NCI-H1105 (cell line): ENCODE measurements at regions not wholly inside any gene's neighbourhood (a gene's known extent, or its start where the extent isn't known, plus 50 kb on each side); places are given as distances from the start of the nearest gene placed in this dataset.

ENCODE experiments used
- DNase-seq: peaks from one replicate; lab custom pipeline; 2025; lab: John Stamatoyannopoulos, UW

DNA sequence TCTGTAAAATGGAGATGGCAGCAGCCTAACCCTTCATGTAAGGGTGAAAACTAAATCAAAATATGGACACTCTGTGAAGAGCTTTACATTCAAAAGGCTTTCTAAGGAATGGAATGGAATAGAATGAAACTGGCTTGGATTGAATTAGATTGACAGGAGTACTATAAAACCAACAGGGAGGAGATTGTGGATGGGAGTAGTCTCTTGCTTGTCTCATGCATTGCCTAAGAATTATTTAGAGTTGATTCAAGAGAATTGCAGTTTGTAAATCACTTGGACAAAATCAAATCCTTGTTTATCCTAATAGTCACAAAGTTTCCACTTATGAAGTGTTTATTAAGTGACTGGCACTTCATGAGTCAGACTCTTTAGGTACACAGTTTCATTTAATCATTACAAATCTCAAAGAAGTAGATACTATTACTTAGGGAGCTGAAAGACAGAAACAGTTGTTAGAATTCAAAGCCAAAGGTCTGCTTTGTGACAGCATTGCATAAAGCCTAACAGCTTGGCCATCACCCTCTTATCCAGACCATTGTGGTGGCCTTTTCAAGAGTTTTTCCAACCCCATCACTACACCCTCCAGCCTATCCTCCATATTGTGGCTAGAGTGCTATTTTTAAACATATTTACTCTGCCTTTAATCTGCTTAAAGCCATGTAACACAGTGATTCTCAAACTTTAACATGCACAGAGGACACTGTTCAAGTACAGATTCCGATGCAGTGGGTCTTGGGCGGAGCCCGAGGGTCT, 91.9 kb upstream of the GHITM start:
- DNase-seq: no peak

DNA sequence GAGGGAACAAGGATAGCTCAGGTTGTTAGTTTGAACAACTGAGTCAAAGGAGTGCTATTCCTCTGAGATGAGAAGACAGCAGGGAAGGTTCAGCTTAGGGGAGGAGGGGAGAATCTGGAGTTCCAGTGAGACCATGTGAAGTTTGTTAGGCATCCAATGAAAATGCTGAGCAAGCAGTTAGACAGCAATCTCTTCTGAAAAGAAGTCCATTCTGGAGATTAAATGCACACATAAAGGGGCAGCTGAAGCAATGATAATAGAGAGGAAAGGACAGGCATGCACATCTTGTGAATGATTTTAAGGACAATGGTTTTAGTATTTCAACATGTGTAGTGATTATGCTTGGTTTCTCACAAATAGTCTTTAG, 89.7 kb upstream of the GHITM start:
- DNase-seq: no peak

DNA sequence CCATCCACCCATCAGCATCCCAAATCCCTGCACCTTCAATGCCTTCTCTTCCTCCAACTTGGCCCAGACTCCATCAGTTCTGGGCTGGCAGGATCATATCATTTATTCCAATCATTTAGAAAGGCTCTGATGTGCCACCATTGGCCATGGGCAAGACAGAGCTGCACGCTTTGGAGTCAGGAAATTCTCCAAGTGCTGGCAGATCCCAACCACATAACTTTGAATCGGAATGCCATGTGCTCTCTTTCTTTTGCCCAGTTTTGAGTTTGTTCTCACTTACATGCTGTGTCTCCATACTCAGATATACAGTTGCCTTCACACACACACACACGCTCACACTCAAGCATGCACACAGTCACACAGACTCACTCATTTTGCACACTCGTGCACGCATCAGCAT, 85.7 kb upstream of the GHITM start:
- no peak for DNase-seq

DNA sequence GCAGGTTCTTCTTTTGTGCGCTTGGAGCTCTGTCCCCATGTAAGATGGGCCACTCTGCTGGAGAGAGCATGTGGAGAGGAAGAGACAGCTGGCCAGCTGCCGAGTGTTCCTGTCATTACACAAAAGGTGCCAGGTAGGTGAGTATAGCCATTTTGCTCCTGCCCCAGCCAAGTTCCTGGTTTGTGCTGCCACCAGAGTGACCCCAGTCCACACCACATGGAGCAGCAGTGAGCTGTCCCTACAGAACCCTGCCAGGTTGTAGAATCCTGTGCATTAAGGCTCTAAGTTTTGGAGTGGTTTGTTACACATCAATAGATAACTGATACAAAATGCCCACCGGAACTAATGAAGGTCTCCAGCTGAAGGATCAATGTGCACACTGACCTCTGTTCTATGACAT, 84.6 kb upstream of the GHITM start:
- peak; percentile 18 for DNase-seq

DNA sequence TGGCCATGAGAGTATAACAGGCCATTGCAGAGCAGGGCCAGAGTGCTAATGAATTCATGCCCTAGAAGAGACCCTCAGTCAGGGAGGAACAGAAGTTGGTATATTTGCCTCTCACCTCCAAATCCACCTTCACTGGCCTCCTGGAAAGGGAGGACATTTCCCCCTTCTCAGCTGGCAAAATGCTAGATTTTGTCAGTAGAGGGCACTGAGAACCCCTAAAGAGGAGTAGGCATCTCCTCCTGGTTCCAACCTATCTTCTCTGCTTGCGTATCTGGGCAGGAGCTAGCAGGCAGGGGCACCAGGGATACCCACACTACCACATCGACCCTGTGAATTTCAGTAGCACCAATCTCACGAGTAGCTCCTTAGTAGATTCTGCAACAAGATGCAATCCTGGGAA, 79.8 kb upstream of the GHITM start:
- DNase-seq: no peak

DNA sequence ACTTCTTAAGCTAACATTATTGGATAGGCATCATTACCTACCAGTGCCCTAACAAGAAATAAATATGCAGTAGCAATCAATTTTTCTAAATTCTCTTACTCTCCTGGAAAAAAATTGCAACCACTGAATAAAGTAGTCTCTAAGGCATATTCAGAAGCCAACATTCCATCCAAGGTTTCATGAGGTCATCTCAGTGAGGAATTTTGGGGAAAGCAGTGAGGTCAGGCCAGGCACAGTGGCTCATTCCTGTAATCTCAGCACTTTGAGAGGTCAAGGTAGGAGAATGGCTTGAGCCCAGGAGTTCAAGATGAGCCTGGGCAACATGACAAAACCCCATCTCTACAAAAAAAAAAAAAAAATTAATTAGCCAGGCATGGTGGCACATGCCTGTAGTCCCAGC, 75.9 kb upstream of the GHITM start:
- no peak for DNase-seq

DNA sequence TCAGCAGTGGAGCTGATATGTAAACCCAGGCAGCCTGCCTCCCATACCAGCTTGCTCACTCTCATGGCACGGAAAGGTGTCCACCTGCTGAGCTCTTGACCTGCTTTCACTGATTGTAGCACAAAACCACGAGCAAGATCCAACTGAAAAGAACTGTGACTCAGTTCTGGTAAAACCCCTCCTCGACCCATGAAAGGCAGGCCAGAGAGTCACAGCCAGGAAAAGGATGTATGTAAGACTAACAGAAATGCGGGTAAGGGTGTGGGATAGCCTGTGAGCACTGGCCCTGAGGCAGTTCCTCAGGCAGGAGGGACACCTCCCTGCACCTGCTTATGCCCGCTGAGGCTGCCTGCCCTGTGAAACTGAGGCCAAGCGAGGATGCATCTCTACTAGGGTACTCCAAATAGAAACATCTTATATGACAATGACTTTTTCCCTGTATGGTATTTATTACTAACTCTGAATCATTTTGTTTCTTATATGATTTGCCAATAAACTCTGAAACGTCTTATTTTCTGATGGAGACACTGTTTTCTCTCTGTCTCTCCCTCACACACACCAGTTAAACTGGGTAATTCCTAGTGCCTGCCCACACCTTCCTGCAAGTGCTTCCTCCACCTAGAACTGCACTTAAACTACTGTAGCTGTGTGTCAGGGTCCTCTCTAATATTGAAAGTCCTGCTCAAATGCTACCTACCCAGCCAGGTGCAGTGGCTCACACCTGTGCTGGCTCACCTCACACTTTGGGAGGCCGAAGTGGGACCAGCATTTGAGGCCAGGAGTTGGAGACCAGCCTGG, 73.3 kb upstream of the GHITM start:
- no peak for DNase-seq

DNA sequence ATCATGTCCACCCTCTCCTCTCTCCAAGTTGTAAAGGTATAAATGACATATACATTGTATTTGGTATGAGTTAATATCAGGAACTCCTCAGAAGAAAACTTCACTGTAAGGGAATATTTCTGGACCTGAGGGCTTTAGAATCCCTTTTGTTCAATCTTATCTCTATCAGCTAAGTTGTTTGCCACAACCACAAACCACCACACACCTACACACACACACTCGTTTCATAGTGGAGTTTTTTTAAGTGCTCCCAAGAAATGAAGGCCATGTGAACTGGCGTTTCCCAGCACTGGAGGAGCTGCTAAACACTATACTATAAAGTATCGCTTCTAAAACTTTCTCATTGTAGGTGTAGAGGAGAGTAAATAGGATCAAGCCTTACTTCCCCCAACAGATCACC, 64.8 kb upstream of the GHITM start:
- no peak for DNase-seq

DNA sequence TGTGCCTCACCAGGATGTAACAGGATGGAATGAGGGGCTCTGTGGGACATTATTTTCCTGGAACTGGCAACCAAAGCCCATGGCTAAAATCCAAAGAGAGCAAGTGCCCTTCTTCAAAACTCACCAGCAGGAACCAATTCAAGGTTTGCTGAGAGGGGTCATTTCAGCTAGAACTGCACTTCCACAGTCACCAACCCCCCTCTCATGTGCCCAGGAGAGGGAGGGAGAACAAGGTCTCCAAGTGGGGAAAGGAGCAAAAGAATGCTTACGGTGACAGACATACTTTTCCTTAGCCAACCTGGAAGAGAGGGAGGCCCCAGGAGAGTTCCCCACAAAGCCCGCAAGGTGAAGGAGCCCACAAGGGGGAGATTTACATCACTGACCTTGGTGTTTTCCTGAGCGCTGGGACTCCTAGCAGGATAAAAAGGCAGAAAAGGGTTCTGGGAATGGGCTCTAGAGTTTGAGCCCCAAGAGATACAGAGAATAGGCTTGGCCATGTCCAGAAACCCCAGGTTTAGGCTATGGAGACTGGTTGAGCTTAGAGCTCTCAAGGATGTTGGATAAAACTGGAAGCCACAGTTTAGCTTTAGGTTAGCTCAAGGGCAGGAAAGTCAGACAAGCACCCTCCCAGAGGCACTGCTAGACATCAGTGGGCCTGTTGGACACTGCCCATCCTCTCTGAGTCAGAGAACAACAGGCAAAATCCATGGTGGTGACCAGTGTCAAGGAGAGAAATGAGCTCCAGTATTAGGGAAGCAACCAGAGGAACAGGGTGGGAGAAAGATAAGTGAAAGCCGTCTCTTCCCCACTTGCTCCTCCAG, 63.9 kb upstream of the GHITM start:
- no peak for DNase-seq

DNA sequence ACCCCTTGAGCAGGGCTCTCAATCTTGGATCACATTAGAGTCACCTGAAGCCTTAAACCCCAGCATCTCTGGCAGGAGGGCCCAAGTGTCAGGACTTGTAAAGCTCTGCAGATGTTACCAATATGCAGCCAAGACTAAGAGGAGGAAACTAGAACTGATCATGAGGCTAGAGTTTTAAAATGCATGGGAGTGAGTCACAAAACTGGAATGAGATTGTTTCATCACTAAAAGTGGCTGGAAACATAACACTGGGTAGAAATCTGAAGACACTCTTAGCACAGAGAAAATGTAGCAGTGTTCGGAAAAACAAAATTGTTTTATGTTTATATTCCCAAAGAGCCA, 63.3 kb upstream of the GHITM start:
- no peak for DNase-seq

DNA sequence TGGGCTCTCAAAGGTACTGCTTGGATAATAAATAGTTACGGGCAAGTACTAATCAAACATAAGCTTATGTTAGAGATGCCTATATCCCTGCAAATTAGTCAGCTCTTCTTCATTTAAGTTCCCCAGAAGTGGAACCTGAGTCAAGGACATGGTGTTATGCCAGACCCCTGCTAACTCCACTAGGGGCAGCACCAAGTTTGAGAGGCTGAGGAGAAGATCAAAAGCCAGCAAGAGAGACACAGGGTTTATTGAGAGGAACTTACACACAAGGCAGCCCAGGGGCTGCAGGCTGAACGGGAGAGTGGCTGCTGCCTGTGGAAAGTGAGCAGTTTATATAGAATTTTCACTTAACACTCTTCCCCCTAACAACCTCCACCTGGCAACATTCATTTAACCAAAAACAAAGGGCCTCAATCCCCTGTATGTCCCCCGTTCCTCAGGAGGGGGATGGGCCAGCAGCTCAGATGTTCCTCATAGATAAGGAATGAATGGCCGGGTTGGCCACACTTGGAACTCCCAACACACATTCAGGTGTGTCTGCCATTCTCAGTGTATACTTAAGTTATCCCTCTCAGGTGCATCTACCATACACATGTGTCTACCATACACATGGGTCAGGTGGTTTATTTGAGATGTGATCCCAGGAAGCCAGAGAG, 62.6 kb upstream of the GHITM start:
- DNase-seq: no peak

DNA sequence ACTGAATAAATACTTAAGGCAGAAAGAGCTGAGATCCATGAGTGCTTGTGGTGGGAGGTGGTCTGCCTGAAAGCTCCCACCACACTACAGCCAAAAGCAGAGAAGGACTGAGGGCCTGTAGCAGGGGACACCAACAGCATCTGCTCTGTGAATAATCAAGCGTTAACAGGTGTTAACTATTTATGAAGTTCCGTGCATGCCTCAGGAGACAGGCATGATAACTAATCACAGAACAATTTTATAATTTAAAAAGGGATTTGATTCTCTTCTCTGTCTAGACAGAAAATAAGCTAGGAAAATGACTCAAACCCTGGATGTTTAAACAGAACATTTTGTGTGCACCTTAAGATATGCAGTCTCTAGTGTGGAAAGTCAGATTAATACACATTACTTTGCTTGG, 61.5 kb upstream of the GHITM start:
- DNase-seq: no peak

DNA sequence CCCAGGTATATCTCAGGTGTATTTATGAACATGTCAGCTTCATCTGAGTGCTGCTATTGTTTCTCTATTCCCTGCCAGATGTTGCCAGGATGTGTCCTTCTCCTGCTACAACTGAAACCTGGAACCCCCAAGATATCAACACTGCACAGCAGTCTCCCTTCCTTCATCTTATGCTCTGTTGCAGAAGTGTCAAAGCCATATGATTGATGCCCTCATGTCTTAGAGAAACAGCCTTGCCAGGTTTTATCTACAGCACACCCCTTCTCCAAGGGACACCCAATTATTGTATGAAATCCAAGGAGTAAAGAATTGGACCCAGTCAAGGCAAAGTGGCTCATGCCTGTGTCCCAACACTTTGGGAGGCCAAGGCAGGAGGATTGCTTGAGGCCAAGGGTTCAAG, 60.5 kb upstream of the GHITM start:
- DNase-seq: no peak

DNA sequence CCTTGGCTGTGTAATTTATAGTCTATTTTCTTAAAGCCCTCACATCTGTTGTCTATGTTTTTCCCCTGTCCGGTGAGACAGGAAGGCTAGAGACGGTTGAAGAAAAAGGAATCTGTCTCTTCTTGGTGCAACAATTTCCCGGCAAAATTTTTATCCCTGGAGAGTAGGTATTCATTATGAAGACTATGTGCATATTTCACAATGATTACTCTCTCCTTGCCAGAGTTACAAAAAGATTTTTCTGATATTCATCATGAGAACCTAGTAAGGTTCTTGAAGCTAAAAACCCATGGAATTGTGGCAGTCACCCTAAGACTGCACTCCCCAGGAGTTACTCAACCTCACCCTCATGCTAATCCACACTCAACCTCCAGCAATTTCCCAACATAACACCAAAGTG, 55.0 kb upstream of the GHITM start:
- no peak for DNase-seq

DNA sequence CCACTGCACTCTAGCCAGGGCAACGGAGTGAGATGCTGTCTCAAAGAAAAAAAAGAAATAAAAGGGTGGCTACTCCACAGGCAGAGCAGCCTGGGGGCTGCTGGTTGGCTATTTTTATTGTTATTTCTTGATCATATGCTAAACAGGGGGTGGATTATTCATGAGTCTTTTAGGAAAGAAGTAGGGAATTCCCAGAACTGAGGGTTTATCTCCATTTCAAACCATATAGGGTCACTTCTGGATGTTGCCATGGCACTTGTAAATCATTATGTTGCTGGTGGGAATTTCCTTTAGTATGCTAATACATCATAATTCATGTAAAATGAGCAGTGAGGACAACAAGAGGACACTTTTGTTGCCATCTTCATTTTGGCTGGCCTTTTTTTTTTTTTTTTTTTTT, 52.1 kb upstream of the GHITM start:
- DNase-seq: no peak

DNA sequence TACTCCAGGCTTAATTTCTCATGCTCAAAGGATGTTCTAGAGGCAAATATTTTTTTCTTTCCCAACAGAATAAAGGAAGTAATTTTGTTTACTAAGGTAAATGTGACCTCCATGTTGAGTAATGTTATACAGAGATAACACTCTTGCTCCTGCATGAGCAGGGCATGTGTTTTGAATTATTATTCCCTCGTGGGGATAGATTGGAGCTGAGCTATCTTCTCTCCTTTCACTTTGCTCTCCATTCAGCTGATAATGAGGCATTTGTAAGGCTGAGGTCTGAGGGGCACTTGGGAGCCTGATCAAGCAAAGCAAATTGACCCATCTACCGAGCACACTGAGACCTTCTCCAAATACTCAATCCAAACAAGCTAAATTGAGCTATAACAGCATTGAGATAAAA, 50.7 kb upstream of the GHITM start:
- DNase-seq: peak; percentile 10

DNA sequence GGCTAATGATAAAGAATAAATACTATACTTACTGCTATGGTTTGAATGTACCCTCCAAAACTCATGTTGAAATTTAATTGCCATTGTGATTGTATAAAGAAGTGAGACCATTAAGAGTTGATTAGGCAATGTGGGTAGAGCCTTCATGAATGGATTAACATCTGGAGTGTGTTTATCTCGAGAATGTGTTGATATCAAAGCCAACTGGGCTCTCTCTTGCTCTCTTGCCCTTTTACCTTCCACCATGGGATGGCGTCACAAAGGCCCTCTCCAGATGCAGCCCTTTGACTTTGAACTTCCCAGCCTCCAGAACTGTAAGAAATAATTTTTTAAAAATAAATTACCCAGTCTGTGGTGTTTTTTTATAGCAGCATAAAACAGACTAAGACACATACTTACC, 50.1 kb upstream of the GHITM start:
- no peak for DNase-seq
